Fibroblast of skin of right quadriceps (primary cell): ENCODE measurements at regions not wholly inside any gene's neighbourhood (a gene's known extent, or its start where the extent isn't known, plus 50 kb on each side); places are given as distances from the start of the nearest gene placed in this dataset.
"Not testable (repeated sequence)": the region's sequence is repeated elsewhere in the genome, so short reads cannot be mapped to it uniquely, and the experiment has no call there.

Experiments
- DNase-seq: peaks from one replicate; pipeline ENCODE4 v3.0.0-alpha.2; 2013

GRCh38 chr3:78344267-78344666, 1304.4 kb downstream of the ROBO2 start:
- DNase-seq: not testable (repeated sequence)

GRCh38 chr3:78344918-78345317, 1305.0 kb downstream of the ROBO2 start:
- no peak for DNase-seq

- no peak for DNase-seq
These were observed 1307.3 kb downstream of the ROBO2 start for GRCh38 chr3:78347176-78347575.

- DNase-seq: no peak
These were observed 1308.8 kb downstream of the ROBO2 start for GRCh38 chr3:78348664-78349063.

- no peak for DNase-seq
These were observed 1309.7 kb downstream of the ROBO2 start for GRCh38 chr3:78349571-78349970.

GRCh38 chr3:78351334-78351733, 1311.4 kb downstream of the ROBO2 start:
- DNase-seq: no peak

- no peak for DNase-seq
These were observed 1313.3 kb downstream of the ROBO2 start for GRCh38 chr3:78353231-78353630.

- no peak for DNase-seq
These were observed 1321.0 kb downstream of the ROBO2 start for GRCh38 chr3:78360849-78361248.

- peak; percentile 18 for DNase-seq
These were observed 1328.9 kb downstream of the ROBO2 start for GRCh38 chr3:78368636-78369345.

- no peak for DNase-seq
These were observed 1350.3 kb downstream of the ROBO2 start for GRCh38 chr3:78390221-78390620.

GRCh38 chr3:78398401-78398800, 1358.5 kb downstream of the ROBO2 start:
- no peak for DNase-seq

- no peak for DNase-seq
These were observed 1362.8 kb downstream of the ROBO2 start for GRCh38 chr3:78402720-78403119.

- DNase-seq: no peak
These were observed 1362.1 kb downstream of the ROBO1 start for GRCh38 chr3:78405745-78406144.

- no peak for DNase-seq
These were observed 1361.4 kb downstream of the ROBO1 start for GRCh38 chr3:78406396-78406795.

- no peak for DNase-seq
These were observed 1357.7 kb downstream of the ROBO1 start for GRCh38 chr3:78410077-78410476.

- no peak for DNase-seq
These were observed 1353.5 kb downstream of the ROBO1 start for GRCh38 chr3:78414261-78414660.

- no peak for DNase-seq
These were observed 1347.2 kb downstream of the ROBO1 start for GRCh38 chr3:78420611-78421010.

GRCh38 chr3:78421247-78421966, 1346.4 kb downstream of the ROBO1 start:
- DNase-seq: peak; percentile 18

- DNase-seq: no peak
These were observed 1343.1 kb downstream of the ROBO1 start for GRCh38 chr3:78424656-78425055.

GRCh38 chr3:78426454-78426853, 1341.3 kb downstream of the ROBO1 start:
- DNase-seq: no peak

GRCh38 chr3:78427303-78427702, 1340.5 kb downstream of the ROBO1 start:
- DNase-seq: peak; percentile 84

GRCh38 chr3:78430741-78431140, 1337.1 kb downstream of the ROBO1 start:
- peak; percentile 28 for DNase-seq

- peak; percentile 74 for DNase-seq
These were observed 1333.0 kb downstream of the ROBO1 start for GRCh38 chr3:78434801-78435200.

GRCh38 chr3:78455166-78455565, 1312.6 kb downstream of the ROBO1 start:
- no peak for DNase-seq
